ENCODE measurements at regions not wholly inside any gene's neighbourhood (a gene's known extent, or its start where the extent isn't known, plus 50 kb on each side); places are given as distances from the start of the nearest gene placed in this dataset.

- TF ChIP-seq EP300 (IDR thresholded peaks at IDR 0.05) = no peak
- no peak for TF ChIP-seq CTCF (IDR thresholded peaks at IDR 0.05)
Observed at GRCh38 chr16:61371388-61371787, 664.9 kb downstream of the CDH8 start.

Measured in ovary (tissue), 3 donors.